GM21447 (cell line): ENCODE measurements at regions not wholly inside any gene's neighbourhood (a gene's known extent, or its start where the extent isn't known, plus 50 kb on each side); places are given as distances from the start of the nearest gene placed in this dataset.
"Not testable (repeated sequence)": the region's sequence is repeated elsewhere in the genome, so short reads cannot be mapped to it uniquely, and the experiment has no call there.

ENCODE experiments used
- ATAC-seq: cut with Tn5 transposase; IDR thresholded peaks from one replicate; pipeline ENCODE4 v1.9.1; 2021; ENCODE audit not compliant: unreplicated experiment

- ATAC-seq: no peak
Observed at GRCh38 chr5:135279328-135279727, 119.7 kb downstream of the MACROH2A1 start.

- ATAC-seq: no peak
Observed at GRCh38 chr5:135276151-135276550, 122.9 kb downstream of the MACROH2A1 start.

- no peak for ATAC-seq
Observed at GRCh38 chr5:135273212-135273611, 125.8 kb downstream of the MACROH2A1 start.

- ATAC-seq: no peak
Observed at GRCh38 chr5:135272311-135272805, 126.7 kb downstream of the MACROH2A1 start.

- no peak for ATAC-seq
Observed at GRCh38 chr5:135271533-135272310, 127.3 kb downstream of the MACROH2A1 start.

- ATAC-seq: no peak
Observed at GRCh38 chr5:135269931-135270421, 129.1 kb downstream of the MACROH2A1 start.

GRCh38 chr5:135269199-135269598 is 129.8 kb downstream of the MACROH2A1 start:
- ATAC-seq: no peak

- ATAC-seq: no peak
Observed at GRCh38 chr5:135266975-135267374, 132.1 kb downstream of the MACROH2A1 start.

- ATAC-seq: no peak
Observed at GRCh38 chr5:135266303-135266635, 132.8 kb downstream of the MACROH2A1 start.

- ATAC-seq: no peak
Observed at GRCh38 chr5:135265497-135266302, 133.3 kb downstream of the MACROH2A1 start.

- ATAC-seq: no peak
Observed at GRCh38 chr5:135264451-135265440, 134.3 kb downstream of the MACROH2A1 start.

GRCh38 chr5:135263022-135263668 is 135.9 kb downstream of the MACROH2A1 start:
- ATAC-seq: no peak

- no peak for ATAC-seq
Observed at GRCh38 chr5:135262364-135262763, 136.7 kb downstream of the MACROH2A1 start.

- not testable (repeated sequence) for ATAC-seq
Observed at GRCh38 chr5:135260108-135260507, 138.9 kb downstream of the MACROH2A1 start.

- ATAC-seq: no peak
Observed at GRCh38 chr5:135255461-135256178, 143.4 kb downstream of the MACROH2A1 start.

GRCh38 chr5:135254183-135254582 is 144.8 kb downstream of the MACROH2A1 start:
- no peak for ATAC-seq

GRCh38 chr5:135253601-135254178 is 145.3 kb downstream of the MACROH2A1 start:
- no peak for ATAC-seq

- no peak for ATAC-seq
Observed at GRCh38 chr5:135251093-135251492, 147.9 kb downstream of the MACROH2A1 start.

- no peak for ATAC-seq
Observed at GRCh38 chr5:135250671-135251070, 148.4 kb downstream of the MACROH2A1 start.
